Activated T-helper 2 cell treated with anti-CD3 and anti-CD28 coated beads, Interferon-gamma antibody, Interleukin-2, Interleukin-4, amounts not matched to agents 10 μg/mL and 5 μg/mL and 100 μg/mL, durations not matched to agents 14 hours and 24 hours and 36 hours (primary cell): ENCODE measurements at regions not wholly inside any gene's neighbourhood (a gene's known extent, or its start where the extent isn't known, plus 50 kb on each side); places are given as distances from the start of the nearest gene placed in this dataset.
A peak's percentile ranks its signal among the peaks of the same experiment; 100 is the strongest.

Experiments used
- DNase-seq: peaks from one replicate; pipeline ENCODE4 v3.0.0; 2021; ENCODE audit warnings: low spot score
- H3K27ac Mint-ChIP-seq: one replicate; pipeline ENCODE4 v1.8.0; 2021; ENCODE audit warnings: mixed read lengths
- H3K27me3 Mint-ChIP-seq: one replicate; pipeline ENCODE4 v1.8.0; 2021; ENCODE audit warnings: low read depth, mixed read lengths
- H3K36me3 Mint-ChIP-seq: one replicate; pipeline ENCODE4 v1.8.0; 2021; ENCODE audit warnings: low read depth, mixed read lengths
- H3K4me1 Mint-ChIP-seq: one replicate; pipeline ENCODE4 v1.8.0; 2021; ENCODE audit warnings: low read depth, mixed read lengths
- H3K4me3 Mint-ChIP-seq: one replicate; pipeline ENCODE4 v1.8.0; 2021; ENCODE audit warnings: low read depth, mild to moderate bottlenecking, moderate library complexity, mixed read lengths
- H3K9me3 Mint-ChIP-seq: one replicate; pipeline ENCODE4 v1.8.0; 2021; ENCODE audit warnings: mixed read lengths
- intact Hi-C: fragments of 100-400 bp; cut with micrococcal nuclease; formaldehyde crosslinking; loops from one replicate; pipeline ENCODE4 v1.15.1; 2023

DNA sequence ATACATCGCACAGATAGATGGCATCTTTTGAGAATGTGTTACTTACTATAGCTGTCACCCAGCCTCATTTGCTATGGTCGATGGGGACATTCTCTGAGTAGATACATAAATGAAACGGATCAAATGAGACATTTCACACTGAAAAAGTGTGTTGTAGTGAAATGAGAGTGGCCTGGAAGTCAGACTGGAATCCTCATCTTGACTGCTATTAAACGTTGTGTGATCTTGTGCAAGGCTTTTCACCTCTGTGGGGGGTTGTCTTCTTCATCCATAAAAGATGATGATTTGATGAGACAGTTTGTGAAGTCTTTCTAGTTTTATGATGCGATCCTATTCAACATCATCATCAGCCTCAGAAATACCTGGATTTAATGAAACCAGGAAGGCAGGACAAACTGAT is 155.4 kb upstream of the MYO3A start:
- intact Hi-C loops = no loop called here
- Mint-ChIP-seq H3K4me1 (no peaks in the 10 kb centered on the region), H3K9me3 (no peaks in the 10 kb centered on the region), H3K27me3 (no peaks in the 10 kb centered on the region), H3K36me3 (no peaks in the 10 kb centered on the region), H3K4me3 (no peak overlapping the region), H3K27ac (no peak overlapping the region)
- no peak for DNase-seq

DNA sequence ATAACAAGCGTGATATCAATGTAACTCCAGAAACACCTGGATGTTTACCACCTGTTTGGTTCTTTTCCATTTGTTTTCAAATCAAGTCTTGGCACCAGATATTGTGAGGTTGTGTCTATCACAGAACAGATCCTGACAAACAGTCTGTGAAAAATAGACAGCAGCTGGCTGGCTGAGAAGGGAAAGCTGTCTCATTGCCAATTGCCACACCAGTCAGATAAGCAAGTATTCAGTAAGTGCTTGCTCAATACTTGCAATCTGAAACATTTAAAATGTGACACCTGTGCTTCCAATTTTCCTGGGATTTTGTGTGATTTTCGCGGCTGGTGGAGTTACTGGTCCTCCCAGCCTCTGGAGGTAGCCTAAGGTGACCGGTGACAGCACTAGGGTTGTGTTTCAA is 147.9 kb upstream of the MYO3A start:
- Mint-ChIP-seq H3K4me1 (no peaks in the 10 kb centered on the region), H3K4me3 (no peak overlapping the region), H3K36me3 (no peaks in the 10 kb centered on the region), H3K9me3 (no peaks in the 10 kb centered on the region), H3K27ac (no peak overlapping the region), H3K27me3 (no peaks in the 10 kb centered on the region)
- no peak for DNase-seq
- intact Hi-C loops = no loop called here

DNA sequence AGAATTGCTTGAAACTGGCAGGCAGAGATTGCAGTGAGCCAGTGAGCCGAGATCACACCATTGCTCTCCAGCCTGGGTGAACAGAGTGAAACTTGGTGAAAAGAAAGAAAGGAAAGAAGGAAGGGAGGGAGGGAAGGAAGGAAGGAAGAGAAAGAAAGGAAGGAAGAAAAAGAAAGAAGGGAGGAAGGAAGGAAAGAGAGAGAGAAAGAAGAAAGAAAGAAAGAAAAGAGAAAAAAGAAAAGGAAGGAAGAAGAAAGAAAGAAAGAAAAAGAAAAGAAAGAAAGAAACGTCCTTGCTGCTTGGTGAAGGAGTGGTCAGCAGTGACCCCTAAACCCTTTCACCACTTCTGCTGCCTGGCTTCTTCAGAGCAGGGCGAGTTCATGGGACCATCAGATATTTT is 147.1 kb upstream of the MYO3A start:
- H3K27me3 Mint-ChIP-seq = no peaks in the 10 kb centered on the region
- intact Hi-C loops = no loop called here
- no peaks in the 10 kb centered on the region for H3K36me3 Mint-ChIP-seq
- H3K27ac Mint-ChIP-seq = no peak overlapping the region
- H3K9me3 Mint-ChIP-seq = no peaks in the 10 kb centered on the region
- no peaks in the 10 kb centered on the region for H3K4me1 Mint-ChIP-seq
- DNase-seq = no peak
- no peak overlapping the region for H3K4me3 Mint-ChIP-seq

DNA sequence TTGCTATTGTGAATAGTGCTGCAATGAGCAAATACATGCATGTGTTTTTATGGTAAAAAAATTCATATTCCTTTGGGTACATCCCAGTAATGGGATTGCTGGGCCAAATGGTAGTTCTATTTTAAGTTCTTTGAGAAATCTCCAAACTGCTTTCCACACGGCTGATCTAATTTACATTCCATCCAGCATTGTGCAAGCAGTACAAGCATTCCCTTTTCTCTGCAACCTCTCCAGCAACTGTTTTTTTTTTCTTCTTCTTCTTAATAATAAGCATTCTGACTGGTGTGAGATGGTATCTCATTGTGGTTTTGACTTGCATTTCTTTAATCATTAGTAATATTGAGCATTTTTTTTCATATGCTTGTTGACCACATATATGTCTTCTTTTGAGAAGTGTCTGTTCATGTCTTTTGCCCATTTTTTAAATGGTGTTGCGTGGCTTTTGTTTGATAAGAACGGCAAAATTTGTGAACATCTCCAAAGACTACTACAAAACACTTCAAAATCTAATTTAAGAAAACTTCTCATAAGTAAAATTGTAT is 136.1 kb upstream of the MYO3A start:
- no peak overlapping the region for H3K4me3 Mint-ChIP-seq
- H3K4me1 Mint-ChIP-seq = no peaks in the 10 kb centered on the region
- H3K27me3 Mint-ChIP-seq = no peaks in the 10 kb centered on the region
- intact Hi-C loops = no loop called here
- DNase-seq = no peak
- H3K36me3 Mint-ChIP-seq = no peaks in the 10 kb centered on the region
- no peaks in the 10 kb centered on the region for H3K9me3 Mint-ChIP-seq
- H3K27ac Mint-ChIP-seq = no peak overlapping the region

DNA sequence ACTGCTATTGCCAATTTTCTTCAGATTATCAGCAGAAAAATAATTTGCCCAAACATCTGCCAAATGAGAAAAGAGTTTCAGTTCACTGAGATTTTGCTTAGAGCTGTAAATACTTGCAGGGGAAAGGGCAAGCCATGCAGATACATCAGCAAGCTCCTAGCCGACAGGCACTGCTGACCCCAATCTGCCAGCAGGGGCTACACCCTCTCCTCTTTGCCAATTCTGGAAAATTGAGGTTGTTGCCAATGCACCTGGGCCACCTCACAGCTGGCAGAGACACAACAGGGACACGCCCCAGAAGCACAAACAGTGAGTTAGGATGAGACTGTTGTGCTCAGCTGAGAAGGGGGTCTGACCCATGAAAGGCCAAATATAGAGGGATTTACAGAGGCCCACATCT is 129.5 kb upstream of the MYO3A start:
- Mint-ChIP-seq H3K9me3 (no peaks in the 10 kb centered on the region), H3K4me3 (no peak overlapping the region), H3K27me3 (no peaks in the 10 kb centered on the region), H3K4me1 (no peaks in the 10 kb centered on the region), H3K27ac (no peak overlapping the region), H3K36me3 (no peaks in the 10 kb centered on the region)
- no peak for DNase-seq
- intact Hi-C loops = no loop called here

DNA sequence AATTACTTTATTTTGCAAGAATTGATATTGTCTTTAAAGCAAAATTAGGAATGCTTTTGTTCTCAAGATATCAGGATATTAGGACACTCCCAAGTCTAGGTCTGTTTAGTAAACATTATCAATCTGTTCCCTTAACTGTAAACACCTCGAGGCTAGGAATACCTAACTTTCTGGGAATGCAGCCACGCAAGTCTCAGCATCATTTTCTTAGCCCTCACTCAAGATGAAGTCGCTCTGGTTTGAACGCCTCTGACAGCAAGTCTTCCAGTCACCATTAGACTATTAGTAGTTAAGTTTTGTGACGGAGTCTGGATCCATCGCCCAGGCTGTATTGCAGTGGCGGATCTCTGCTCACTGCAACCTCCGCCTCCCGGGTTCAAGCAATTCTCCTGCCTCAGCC is 128.0 kb upstream of the MYO3A start:
- no peaks in the 10 kb centered on the region for H3K27me3 Mint-ChIP-seq
- no peaks in the 10 kb centered on the region for H3K36me3 Mint-ChIP-seq
- H3K4me1 Mint-ChIP-seq = no peaks in the 10 kb centered on the region
- intact Hi-C loops = no loop called here
- H3K9me3 Mint-ChIP-seq = no peaks in the 10 kb centered on the region
- H3K4me3 Mint-ChIP-seq = no peak overlapping the region
- no peak overlapping the region for H3K27ac Mint-ChIP-seq
- no peak for DNase-seq

DNA sequence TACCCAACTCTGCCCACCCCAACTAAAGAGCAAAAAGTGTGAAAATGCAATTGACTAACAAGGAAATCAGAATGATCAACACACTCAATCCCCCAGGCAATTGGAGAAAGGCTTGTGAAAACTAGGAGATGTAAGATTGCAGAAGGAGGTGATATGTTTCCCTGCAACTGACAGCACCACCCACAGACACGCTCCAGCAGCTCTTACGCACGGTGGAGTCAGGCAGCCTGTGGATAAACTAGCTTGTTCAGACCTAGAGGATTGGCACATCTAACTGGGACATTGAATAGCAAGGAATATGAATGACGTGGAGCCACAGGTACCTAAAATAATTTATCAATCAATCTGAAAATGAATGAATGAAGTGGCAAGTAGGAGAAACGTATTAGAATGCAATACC is 125.7 kb upstream of the MYO3A start:
- DNase-seq = no peak
- Mint-ChIP-seq H3K4me3 (no peak overlapping the region), H3K36me3 (no peaks in the 10 kb centered on the region), H3K4me1 (no peaks in the 10 kb centered on the region), H3K9me3 (no peaks in the 10 kb centered on the region), H3K27ac (no peak overlapping the region), H3K27me3 (no peaks in the 10 kb centered on the region)
- intact Hi-C loops = no loop called here

DNA sequence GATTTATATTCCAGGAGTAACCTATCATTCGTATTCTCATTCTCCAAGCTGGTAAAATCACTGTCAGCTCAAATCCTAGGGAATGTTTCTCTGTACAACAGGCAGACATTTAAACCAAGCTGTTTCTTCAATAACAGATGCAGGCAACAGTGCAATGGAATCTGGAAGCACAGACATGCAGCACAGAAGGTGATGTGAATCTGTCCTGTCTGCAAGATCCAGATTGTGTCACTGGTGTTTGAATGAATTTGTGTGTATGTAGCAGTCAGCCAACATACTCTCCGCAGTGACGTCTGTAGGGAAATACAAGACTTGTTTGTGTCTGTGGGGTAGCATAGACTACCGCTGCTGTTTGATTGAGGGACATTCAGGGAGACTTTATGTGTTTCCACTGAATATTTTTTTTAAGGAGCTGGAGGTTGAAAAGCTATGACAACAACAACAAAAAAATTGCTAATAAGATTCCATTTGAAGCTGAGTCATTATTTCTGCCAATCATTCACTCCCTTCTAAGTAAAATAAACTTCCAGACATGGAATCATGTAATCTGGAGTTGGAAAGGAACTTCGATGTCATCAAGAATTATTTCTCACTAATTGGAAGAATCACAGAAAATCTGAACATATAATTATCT is 122.9 kb upstream of the MYO3A start:
- Mint-ChIP-seq H3K36me3 (no peaks in the 10 kb centered on the region), H3K27ac (no peak overlapping the region), H3K9me3 (no peaks in the 10 kb centered on the region), H3K4me1 (no peaks in the 10 kb centered on the region), H3K27me3 (no peaks in the 10 kb centered on the region), H3K4me3 (no peak overlapping the region)
- DNase-seq = no peak
- intact Hi-C loops = no loop called here

DNA sequence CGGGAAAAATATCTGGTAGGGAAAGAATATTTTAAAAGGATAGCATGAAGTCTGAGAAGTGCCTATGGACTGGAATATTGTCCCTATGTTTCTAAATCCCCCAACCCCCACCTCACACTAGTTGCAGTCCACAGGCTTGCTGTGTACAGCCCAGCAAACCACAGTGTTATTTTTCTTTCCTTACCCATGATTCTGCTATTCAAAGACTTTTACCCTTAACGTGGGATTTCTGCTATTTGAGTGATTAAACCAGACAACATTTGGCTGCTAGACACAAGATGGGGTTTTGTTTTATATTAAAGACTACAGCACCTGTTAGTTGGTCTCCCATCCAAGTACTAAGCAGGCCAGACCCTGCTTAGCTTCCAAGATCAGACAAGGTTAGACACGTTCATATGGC is 120.5 kb upstream of the MYO3A start:
- H3K4me3 Mint-ChIP-seq = no peak overlapping the region
- H3K27ac Mint-ChIP-seq = no peak overlapping the region
- intact Hi-C loops = no loop called here
- no peaks in the 10 kb centered on the region for H3K36me3 Mint-ChIP-seq
- H3K9me3 Mint-ChIP-seq = no peaks in the 10 kb centered on the region
- no peak for DNase-seq
- H3K4me1 Mint-ChIP-seq = no peaks in the 10 kb centered on the region
- H3K27me3 Mint-ChIP-seq = no peaks in the 10 kb centered on the region

DNA sequence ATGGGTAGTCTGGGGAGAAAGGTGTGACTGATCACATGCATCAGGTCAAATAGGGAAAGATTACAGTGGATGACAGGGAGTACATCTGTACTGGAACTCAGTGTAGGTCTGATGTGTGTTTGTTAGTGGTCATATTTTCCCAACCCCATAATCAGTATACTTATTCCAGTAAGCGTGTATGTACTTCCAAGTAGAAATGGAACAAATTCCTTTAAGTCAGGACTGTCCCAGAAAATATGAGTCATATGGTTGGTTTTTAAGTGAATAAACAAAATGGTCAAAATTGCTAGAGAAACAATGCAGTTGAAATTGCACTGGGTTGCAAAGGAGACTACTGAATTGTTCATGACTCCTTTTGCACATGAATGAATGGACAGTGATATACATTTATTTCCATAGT is 118.8 kb upstream of the MYO3A start:
- DNase-seq = no peak
- Mint-ChIP-seq H3K9me3 (no peaks in the 10 kb centered on the region), H3K27ac (no peak overlapping the region)

DNA sequence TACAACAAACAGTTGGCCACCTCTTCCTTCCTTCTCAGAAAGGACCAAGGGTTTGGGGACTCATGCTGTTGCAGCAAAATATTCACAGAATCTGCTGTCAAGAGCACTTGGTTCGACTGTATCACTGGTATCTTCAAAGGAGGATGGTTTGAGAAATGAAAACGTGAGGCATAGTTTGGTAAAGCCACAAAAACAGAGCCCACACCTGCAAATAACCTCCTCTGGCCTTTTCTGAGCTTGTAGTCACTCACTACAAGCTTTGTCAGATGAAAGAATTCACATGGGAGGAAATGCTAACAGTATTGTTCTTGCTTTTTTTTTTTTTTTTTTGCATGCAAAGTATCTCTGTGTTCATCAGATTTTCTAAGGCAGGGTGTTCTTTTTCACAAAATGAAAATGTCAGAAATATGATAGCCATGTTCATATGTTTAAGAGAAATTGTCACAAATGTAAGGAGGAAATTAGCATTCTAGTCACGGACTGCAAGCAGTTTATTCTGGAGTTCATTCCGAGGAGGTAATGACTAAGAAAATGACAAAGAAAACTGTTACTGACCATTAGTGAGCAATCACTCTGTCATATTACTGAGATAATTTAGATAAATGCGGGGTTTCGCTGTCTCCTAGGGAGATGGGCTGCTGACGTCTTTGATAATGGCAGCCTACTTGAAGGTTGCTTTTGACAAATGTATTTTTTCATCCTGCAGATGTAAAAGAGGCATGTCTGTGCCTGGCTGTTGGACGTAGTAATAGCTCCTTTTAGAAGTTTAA is 117.8 kb upstream of the MYO3A start:
- no peak for DNase-seq
- H3K27me3 Mint-ChIP-seq = no peaks in the 10 kb centered on the region
- no peak overlapping the region for H3K4me3 Mint-ChIP-seq
- H3K9me3 Mint-ChIP-seq = no peaks in the 10 kb centered on the region
- intact Hi-C loops = no loop called here
- H3K4me1 Mint-ChIP-seq = peaks cover 6% of the 10 kb centered on the region
- peak overlapping the region; percentile 30 for H3K27ac Mint-ChIP-seq
- H3K36me3 Mint-ChIP-seq = no peaks in the 10 kb centered on the region

More for the DNA sequence above, 118.8 kb upstream of the MYO3A start:
- intact Hi-C loops = no loop called here
- H3K4me1 Mint-ChIP-seq = no peaks in the 10 kb centered on the region
- H3K4me3 Mint-ChIP-seq = no peak overlapping the region
- H3K27me3 Mint-ChIP-seq = no peaks in the 10 kb centered on the region
- H3K36me3 Mint-ChIP-seq = no peaks in the 10 kb centered on the region

DNA sequence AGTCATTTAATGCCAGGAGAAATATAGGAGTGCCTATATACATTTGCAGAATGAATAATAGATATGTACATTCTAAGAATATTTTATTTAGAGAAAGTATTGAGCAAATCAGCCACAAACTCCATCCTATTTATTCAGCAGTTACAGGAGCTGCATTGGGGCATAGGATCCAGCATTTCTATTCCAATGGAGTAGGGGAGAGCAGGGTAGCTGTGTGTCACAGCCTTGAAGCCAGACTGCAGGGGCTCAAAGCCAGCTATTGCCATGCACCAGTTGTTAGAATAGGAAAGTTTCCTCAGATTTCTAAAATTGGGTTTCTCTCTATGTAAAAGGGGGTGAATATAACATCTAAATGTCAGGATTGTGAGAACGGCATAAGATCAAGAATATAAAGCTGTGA is 116.8 kb upstream of the MYO3A start:
- H3K4me3 Mint-ChIP-seq = no peak overlapping the region
- intact Hi-C loops = no loop called here
- no peak for DNase-seq
- H3K9me3 Mint-ChIP-seq = no peaks in the 10 kb centered on the region
- peaks cover 6% of the 10 kb centered on the region for H3K4me1 Mint-ChIP-seq
- no peak overlapping the region for H3K27ac Mint-ChIP-seq
- no peaks in the 10 kb centered on the region for H3K36me3 Mint-ChIP-seq
- H3K27me3 Mint-ChIP-seq = no peaks in the 10 kb centered on the region

DNA sequence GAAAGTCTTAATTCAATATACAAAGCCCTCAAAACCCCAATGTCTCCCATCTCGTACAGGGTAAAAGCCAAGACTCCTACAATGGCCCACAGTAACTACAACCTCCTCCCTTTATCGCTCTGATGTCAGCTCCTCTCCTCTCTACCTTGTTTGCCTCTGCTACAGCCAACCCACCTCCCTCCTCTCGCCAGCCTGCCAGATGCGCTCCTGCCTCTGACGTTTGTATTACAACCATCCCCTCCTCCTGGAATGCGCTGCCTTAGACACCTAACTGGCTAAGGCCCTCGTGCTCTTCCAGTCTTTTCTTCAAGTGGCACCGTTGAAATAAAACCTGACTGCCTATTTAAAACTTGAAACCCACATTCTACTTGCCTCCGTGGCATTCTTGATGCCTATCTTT is 115.3 kb upstream of the MYO3A start:
- H3K27ac Mint-ChIP-seq = no peak overlapping the region
- H3K9me3 Mint-ChIP-seq = no peaks in the 10 kb centered on the region
- intact Hi-C loops = no loop called here
- no peaks in the 10 kb centered on the region for H3K36me3 Mint-ChIP-seq
- no peaks in the 10 kb centered on the region for H3K27me3 Mint-ChIP-seq
- peaks cover 6% of the 10 kb centered on the region for H3K4me1 Mint-ChIP-seq
- H3K4me3 Mint-ChIP-seq = no peak overlapping the region
- no peak for DNase-seq
